ENCODE measurements at regions not wholly inside any gene's neighbourhood (a gene's known extent, or its start where the extent isn't known, plus 50 kb on each side); places are given as distances from the start of the nearest gene placed in this dataset.

GRCh38 chr1:2937805-2938204 lies 83.5 kb upstream of the ACTRT2 start:
- TF ChIP-seq CTCF (conservative IDR thresholded peaks at IDR 0.05; ENCODE audit: low read depth, low read length) (no peak), EZH2 (IDR thresholded peaks at IDR 0.05; ENCODE audit: borderline replicate concordance, low read depth, low read length, poor library complexity, severe bottlenecking) (no peak)
